Osteocyte (in vitro differentiated cells): ENCODE measurements at regions not wholly inside any gene's neighbourhood (a gene's known extent, or its start where the extent isn't known, plus 50 kb on each side); places are given as distances from the start of the nearest gene placed in this dataset.

Source experiments
- DNase-seq: peaks from one replicate; pipeline ENCODE4 v3.0.0; 2021; ENCODE audit warnings: mixed read lengths; ENCODE audit not compliant: unreplicated experiment; ENCODE audit errors: extremely low spot score
- H3K27ac Mint-ChIP-seq: one replicate; pipeline ENCODE4 v1.8.0; 2021; ENCODE audit warnings: mild to moderate bottlenecking, mixed read lengths; ENCODE audit not compliant: unreplicated experiment
- H3K27me3 Mint-ChIP-seq: one replicate; pipeline ENCODE4 v1.8.0; 2021; ENCODE audit warnings: mixed read lengths; ENCODE audit not compliant: unreplicated experiment
- H3K36me3 Mint-ChIP-seq: one replicate; pipeline ENCODE4 v1.8.0; 2021; ENCODE audit warnings: mixed read lengths; ENCODE audit not compliant: unreplicated experiment
- H3K4me1 Mint-ChIP-seq: one replicate; pipeline ENCODE4 v1.8.0; 2021; ENCODE audit warnings: mixed read lengths; ENCODE audit not compliant: unreplicated experiment
- H3K4me3 Mint-ChIP-seq: one replicate; pipeline ENCODE4 v1.8.0; 2021; ENCODE audit warnings: mild to moderate bottlenecking, moderate library complexity, mixed read lengths; ENCODE audit not compliant: unreplicated experiment
- H3K9me3 Mint-ChIP-seq: one replicate; pipeline ENCODE4 v1.8.0; 2021; ENCODE audit warnings: mixed read lengths; ENCODE audit not compliant: unreplicated experiment
- CTCF ChIP-seq: fragments of 200-600 bp; sonication (generic); IDR thresholded peaks from 2 replicates; pipeline ENCODE4 v1.5.0; 2021; ENCODE audit warnings: antibody characterized with exemption, mild to moderate bottlenecking, moderate library complexity

DNA sequence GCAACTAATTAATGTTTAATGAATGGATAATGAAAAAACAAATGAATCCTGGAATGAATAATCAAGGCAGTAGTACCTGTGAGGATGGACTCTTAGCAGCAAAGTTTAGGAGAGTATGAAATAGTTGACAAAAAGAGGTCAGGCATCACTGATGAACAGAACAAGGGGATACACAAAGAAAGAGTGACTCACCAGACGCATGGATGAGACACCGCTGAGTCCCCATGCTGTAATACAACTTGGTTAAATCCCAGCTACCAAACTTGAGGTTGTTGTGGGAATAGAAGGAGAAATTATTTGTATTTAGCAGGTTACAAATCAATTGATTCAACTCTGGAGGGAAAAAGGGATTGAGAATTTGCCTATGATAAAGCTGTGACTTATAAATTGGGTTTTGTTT is 976.9 kb upstream of the TENM4 start:
- Mint-ChIP-seq H3K4me3 (no peak overlapping the region), H3K27ac (no peak overlapping the region), H3K36me3 (no peaks in the 10 kb centered on the region), H3K9me3 (no peaks in the 10 kb centered on the region), H3K27me3 (no peaks in the 10 kb centered on the region), H3K4me1 (no peaks in the 10 kb centered on the region)
- no peak for DNase-seq
- TF ChIP-seq CTCF, result no peak

DNA sequence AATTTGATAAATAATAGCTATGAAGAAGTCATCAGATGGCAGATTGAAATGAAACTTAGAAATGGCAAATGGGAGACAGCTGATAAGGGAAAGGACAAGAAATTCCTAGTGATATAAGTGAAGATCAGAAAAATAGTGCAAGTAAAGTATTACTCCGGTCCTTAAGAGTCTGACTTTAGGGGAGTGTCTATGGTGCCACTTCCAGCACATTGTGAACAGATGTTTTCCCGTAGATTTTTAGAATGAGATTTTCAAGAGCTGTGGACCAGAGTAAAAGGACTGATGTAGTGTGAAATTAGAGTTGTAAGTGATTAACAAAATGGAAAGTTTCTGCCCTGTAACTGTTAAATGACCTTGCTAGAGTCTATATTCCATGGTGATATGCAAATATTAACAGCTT is 974.8 kb upstream of the TENM4 start:
- no peak for DNase-seq
- no peak overlapping the region for H3K27ac Mint-ChIP-seq
- H3K4me3 Mint-ChIP-seq, result no peak overlapping the region
- H3K4me1 Mint-ChIP-seq, result no peaks in the 10 kb centered on the region
- H3K27me3 Mint-ChIP-seq, result no peaks in the 10 kb centered on the region
- peaks cover 10% of the 10 kb centered on the region for H3K9me3 Mint-ChIP-seq
- H3K36me3 Mint-ChIP-seq, result no peaks in the 10 kb centered on the region
- no peak for TF ChIP-seq CTCF

DNA sequence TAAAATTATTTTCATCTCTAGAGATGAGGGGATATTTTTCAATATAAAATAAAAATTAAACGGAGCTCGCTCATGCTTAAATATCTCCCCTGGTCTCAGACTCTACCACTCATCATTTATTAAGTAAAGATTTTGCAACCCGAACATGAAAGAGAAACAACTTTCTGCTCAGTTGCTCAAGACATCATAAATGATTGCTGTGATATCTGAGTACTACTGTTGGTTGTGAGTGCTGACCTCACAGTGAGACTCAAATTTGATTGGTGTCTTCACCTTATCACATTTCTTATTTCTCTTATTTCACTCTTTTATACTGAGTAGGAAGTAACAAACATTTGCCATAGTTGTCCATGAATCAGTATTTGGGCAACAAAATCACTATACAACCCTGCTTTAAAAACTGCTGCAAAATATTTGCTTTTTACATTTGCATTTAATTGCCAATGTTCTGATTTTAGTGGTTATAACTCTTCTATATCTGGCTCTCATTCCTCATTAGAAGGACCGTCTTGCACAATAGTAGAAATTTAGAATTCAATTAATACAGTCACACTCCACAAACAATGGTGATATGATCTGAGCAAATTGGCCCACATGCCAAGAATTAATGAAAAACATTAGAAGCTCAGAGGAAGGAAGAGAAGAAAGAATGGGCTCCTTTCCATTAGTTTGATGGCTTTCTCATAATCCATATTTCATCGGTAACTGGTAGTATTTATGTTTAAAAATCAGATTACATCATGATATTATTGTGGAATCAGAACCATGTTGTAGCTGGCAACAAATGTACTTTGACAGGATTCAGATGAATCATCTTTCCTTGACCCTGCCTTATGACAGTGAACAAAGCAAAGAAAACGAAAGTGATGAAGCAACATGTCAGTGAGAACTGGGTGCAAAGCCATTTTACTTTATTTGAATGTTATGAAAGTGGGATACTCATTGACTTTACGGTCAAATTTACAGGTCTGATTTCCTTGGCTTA is 973.6 kb upstream of the TENM4 start:
- Mint-ChIP-seq H3K27ac (no peak overlapping the region), H3K27me3 (no peaks in the 10 kb centered on the region), H3K4me1 (no peaks in the 10 kb centered on the region), H3K9me3 (peaks cover 10% of the 10 kb centered on the region), H3K4me3 (no peak overlapping the region), H3K36me3 (no peaks in the 10 kb centered on the region)
- TF ChIP-seq CTCF, result no peak
- DNase-seq, result no peak

DNA sequence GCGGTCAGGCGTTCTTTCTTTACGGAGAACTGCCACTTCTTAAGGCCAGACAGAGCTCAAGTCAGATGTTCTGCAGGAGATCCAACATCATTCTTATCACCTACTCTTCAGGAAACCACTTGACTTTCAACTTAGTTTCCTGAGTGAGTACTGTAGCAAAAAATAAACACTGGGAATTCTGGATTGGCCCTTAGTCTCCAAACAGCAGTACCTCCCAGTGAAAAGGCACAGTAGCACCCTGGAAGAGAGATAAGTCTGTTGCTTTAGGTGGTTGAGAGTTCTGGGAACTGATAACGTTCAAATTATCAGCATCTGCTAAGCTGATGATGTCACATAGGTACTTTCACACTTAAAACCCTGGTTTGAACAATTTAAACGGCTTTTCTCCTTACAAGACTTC is 971.8 kb upstream of the TENM4 start:
- no peaks in the 10 kb centered on the region for H3K36me3 Mint-ChIP-seq
- no peaks in the 10 kb centered on the region for H3K27me3 Mint-ChIP-seq
- no peak overlapping the region for H3K4me3 Mint-ChIP-seq
- peaks cover 23% of the 10 kb centered on the region for H3K9me3 Mint-ChIP-seq
- DNase-seq, result no peak
- H3K4me1 Mint-ChIP-seq, result no peaks in the 10 kb centered on the region
- no peak overlapping the region for H3K27ac Mint-ChIP-seq
- TF ChIP-seq CTCF, result no peak

GRCh38 chr11:80393210-80393609 is 952.4 kb upstream of the TENM4 start:
- no peaks in the 10 kb centered on the region for H3K36me3 Mint-ChIP-seq
- H3K4me3 Mint-ChIP-seq, result no peak overlapping the region
- no peaks in the 10 kb centered on the region for H3K4me1 Mint-ChIP-seq
- peaks cover under 1% of the 10 kb centered on the region for H3K9me3 Mint-ChIP-seq
- DNase-seq, result no peak
- H3K27ac Mint-ChIP-seq, result no peak overlapping the region
- no peak for TF ChIP-seq CTCF
- H3K27me3 Mint-ChIP-seq, result no peaks in the 10 kb centered on the region
